Activated effector memory CD4-positive, alpha-beta T cell treated with anti-CD3 and anti-CD28 coated beads, Interleukin-2, amount 50 U/mL, for 16 hours (primary cell): ENCODE measurements at regions not wholly inside any gene's neighbourhood (a gene's known extent, or its start where the extent isn't known, plus 50 kb on each side); places are given as distances from the start of the nearest gene placed in this dataset.
"Not testable (repeated sequence)": the region's sequence is repeated elsewhere in the genome, so short reads cannot be mapped to it uniquely, and the experiment has no call there.

Experiments used
- DNase-seq: peaks from one replicate; pipeline ENCODE4 v3.0.0-alpha.2; 2020

DNA sequence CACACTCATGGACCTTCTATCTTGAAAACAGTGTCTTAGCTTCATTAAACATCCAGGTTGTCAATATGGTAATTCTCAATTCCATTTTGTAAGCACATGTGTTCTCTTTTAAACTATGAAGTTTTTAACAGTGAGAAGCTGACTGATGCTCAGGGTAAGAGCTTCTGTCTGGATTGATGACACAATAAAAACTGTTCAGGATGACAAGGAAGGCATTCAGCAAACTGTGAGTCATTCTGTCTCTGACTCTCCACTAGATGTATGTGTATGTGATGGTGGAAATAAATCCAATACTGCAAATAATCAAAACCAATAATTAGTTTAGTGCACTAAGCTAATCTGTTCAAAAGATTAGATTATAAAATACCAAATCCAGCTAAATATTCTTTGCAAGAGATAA, 115.3 kb upstream of the ARX start:
- DNase-seq, result no peak

GRCh38 chrX:25130619-25131018, 114.9 kb upstream of the ARX start:
- no peak for DNase-seq

DNA sequence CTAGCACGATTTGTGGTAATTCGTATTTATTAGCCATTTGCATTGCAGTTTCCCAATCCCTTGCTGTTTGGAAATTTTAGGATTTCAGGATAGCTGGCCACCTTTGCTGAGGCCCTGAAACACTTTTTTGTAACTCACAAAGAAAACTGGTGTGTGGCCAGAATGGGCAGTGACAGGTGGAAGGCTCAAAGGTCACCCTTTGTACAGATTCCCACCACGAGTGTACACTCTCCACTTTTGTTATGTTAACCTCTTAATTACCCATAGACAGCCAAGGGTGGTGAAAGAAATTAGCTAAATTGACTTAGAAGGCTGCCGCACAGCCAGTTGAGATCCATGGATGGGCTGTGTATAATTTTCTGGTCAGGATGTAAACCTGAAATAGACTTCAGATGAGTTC, 109.7 kb upstream of the ARX start:
- DNase-seq, result no peak

DNA sequence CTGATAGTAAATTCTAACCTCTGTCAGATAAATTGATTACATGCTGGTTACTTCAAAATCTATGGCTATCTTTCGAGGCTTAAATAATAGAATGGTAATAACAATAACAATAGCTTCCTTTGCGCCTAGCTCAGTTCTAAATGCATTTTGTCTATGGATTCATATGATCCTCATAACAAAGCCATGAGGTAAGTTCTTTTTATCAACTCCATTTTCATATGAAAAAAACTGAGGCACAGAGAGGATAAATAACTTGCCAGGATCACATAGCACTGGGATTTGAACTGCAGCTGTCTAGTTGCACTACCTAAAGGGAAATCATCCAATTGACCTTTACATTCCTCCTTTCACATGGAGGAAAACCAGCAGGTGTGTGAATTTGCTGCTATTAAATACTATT, 108.6 kb upstream of the ARX start:
- DNase-seq, result no peak

DNA sequence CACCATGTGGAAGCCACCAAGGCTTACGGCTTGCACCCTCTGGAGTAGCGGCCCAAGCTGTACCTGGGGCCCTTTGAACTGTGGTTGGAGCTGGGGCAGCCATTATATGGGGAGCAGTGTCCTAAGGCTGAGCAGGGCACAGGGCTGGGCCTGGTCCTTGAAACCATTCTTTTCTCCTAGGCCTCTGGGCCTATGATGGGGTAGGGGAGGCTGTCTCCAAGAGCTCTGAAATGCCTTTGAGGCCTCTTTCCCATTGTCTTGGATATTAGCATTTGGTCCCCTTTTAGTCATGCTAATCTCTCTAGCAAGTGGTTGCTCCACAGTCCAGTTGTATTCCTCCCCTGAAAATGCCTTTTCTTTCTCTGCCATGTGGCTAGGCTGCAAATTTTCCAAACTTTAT, 96.4 kb upstream of the ARX start:
- no peak for DNase-seq

DNA sequence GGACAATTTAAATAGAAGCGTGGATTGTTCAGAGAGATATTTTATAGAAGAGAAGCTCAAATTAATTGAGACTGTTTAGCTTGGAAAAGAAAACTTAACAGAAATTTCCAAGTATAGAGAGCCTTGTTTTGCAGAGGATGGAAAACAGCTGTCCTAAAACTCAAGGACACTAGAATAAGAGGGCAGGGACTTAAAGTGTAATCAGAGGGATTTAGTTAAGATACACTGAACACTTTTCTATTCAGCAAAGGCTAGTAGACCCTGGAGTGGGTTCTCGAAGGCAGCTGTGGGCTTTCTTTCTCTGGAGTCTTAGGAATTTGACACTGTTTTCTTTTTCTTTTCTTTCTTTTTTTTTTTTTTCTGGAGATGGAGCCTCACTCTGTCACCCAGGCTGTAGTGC, 92.7 kb upstream of the ARX start:
- DNase-seq, result no peak

DNA sequence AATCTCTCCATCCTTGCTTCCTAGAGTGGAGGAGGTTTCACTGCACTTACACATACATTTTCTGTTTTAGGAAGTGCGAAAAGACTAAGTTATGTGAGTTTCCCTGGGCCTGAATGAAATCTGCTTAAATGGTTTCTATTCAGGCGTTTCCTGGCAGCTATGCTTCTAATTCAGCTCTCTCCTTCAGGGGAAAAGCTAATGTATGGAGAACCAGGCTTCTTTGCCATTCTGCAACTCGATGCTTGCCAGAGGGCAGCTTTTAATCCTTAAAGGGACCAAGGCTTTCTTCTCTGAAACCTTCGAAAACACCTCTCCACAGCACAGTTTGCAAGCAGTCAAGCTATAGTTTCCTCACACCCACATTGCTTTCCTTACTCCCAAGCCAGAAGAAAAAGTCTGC, 89.5 kb upstream of the ARX start:
- DNase-seq, result no peak

DNA sequence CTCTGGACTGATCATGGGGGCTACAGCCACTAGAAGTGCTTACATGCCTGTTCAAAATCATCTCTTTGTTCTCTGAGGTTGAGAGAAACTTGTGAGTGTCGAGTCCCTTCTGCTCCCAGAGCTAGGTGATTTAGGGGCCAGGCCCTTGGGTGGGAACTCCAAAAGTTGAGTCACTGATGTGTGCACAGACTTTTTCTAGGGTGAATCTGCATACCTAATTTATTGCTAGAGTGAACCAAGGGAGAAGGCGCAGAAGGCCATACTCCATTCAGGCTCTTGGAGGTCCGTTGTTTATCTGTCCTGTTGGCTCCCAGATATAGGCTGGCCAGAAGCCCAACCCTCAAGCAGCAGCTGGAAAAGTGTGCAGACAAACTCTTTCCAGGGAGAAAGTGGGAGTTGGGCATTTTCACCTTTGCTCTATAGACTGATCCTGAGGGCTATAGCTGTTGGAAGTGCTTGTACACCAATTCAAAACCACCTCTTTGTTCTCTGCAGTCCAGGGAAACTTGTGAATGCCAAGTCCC, 80.8 kb upstream of the ARX start:
- DNase-seq, result no peak

GRCh38 chrX:25091152-25091551, 75.4 kb upstream of the ARX start:
- DNase-seq, result not testable (repeated sequence)

DNA sequence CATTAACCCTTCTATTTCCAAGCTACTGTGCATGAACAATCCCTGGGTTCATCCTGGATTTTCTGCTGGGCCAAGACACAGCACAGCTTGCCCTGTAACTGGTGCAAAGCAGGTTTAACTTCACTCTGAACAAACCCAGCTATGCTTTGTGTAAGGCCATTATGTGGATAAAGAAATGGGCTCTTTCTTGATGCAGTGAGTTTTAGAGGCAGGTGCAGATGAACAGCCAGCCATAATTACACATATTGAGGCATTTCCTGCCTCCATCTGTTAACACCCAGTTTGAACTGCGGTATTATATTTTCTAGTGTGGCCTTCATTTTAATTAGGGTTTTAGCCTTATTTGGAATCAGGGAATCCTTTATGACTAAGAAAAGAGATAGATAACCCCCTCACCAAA, 68.7 kb upstream of the ARX start:
- no peak for DNase-seq

DNA sequence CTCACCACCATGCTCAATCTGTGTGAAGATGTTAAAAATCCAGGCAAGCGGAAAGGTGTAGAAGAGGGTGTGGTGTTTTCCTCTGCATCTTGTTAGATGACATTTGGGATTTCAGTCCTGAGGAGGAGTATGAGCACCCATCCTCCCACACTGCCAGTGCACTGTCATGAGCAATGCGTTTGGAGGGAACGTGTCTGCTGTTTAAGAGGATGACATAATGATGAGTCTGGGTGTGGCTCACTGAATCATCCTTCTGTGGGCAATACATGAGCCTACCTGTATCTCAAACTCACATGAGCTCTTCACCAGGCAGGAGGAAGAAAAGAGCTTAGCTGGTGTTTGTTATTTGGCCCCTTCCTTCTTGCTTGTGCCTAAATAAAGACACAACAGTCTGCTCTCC, 67.9 kb upstream of the ARX start:
- DNase-seq, result no peak

GRCh38 chrX:25079020-25079419, 63.3 kb upstream of the ARX start:
- no peak for DNase-seq

- no peak for DNase-seq
Observed at GRCh38 chrX:25076941-25077500, 61.3 kb upstream of the ARX start.

DNA sequence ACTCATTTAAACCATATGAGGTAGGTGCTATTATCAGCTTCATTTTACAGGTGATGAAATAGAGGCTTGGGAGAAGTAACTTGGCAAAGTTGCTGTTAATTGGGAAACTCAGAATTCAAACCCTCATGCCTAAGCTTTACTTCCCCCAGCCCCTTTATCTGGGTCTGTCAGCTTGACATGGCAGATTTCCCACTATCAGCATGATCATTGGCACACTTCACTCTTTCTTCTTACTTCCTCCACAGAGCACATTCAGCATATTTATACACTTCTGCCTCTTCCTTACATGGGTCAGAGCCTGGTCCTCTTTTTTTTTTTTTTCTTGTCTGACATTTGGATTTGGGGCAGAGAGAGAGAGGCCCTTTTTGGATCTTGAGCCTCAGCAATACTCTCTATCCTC, 56.5 kb upstream of the ARX start:
- no peak for DNase-seq

DNA sequence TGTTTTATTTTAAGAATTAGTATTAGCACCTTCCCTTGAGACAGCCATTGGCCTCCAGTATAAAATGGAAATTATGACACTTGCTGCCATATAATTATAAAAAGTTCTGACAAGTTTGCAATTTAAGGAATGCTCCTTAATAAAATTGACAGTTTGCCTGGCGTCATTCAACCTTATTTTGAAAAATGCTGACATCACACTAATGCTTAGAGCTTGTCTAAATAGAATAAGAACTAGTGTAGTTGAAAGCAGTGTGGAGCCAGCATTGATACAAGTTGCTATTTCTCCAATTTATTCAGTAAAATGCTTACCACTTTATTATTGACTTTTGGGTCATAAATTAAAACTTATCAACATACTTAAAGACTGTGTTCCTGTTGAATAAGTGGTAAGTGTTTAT, 54.3 kb upstream of the ARX start:
- DNase-seq, result no peak

DNA sequence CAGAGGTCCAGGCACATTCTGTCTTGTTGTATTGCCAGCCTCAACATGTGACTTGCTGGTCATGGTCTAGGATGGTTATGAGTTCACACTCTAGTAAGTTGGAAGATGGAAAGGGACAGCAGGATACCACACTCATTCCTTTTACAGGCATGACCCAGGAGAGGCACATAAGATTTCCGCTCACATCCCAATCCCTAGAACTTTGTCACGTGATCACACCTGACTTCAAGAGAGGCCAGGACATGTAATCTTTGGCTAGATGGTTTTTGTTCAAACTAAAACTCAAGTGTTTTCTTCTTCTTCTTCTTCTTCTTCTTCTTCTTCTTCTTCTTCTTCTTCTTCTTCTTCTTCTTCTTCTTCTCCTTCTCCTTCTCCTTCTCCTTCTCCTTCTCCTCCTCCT, 53.4 kb upstream of the ARX start:
- no peak for DNase-seq

DNA sequence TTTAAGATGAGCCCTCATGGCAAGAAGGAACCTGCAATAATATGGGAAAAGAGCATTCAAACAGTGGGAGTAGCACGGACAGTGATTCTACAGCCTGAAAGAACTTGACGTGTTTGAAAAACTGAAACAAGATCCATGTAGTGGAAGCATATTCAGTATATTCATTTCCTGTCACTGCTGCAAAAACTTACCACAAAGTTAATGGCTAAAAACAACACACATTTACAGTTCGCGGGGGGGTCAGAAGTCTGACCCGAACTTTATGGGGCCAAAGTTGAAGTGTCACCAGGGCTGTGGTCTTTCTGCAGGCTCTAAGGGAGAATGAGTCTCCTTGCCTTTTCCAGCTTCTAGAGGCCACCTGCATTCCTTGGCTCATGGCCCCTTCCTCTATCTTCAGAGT, 52.6 kb upstream of the ARX start:
- DNase-seq, result no peak

GRCh38 chrX:25067271-25068172, 51.8 kb upstream of the ARX start:
- DNase-seq, result no peak

- no peak for DNase-seq
Observed at GRCh38 chrX:25066131-25066530, 50.4 kb upstream of the ARX start.
